CD4-positive, alpha-beta T cell (primary cell): ENCODE measurements at regions not wholly inside any gene's neighbourhood (a gene's known extent, or its start where the extent isn't known, plus 50 kb on each side); places are given as distances from the start of the nearest gene placed in this dataset.

ENCODE experiments used
- ATAC-seq: fragments of 200-7000 bp; cut with Tn5 transposase; one replicate; pipeline ENCODE4 v1.10.0; 2022; ENCODE audit warnings: mild to moderate bottlenecking; ENCODE audit not compliant: poor library complexity
- CTCF ChIA-PET: fragments of 350-600 bp; sonication (Branson Sonifier 250); formaldehyde crosslinking; loops from one replicate; lab custom pipeline; 2021; ENCODE audit warnings: antibody characterized with exemption, inconsistent platforms; lab: Charles Lee
- POLR2A ChIA-PET: fragments of 350-600 bp; sonication (Branson Sonifier 250); formaldehyde crosslinking; loops from one replicate; lab custom pipeline; 2021; ENCODE audit warnings: antibody characterized with exemption, inconsistent platforms; lab: Charles Lee
- DNase-seq, 14 experiments: peaks; one replicate each; pipeline ENCODE4 v3.0.0-alpha.2; 2013 to 2020; ENCODE audit warnings: mixed read lengths in 2 of 14
- H3K27ac ChIP-seq, 2 donors: one replicate each; pipeline versions ENCODE4 v1.5.1 to v1.7.0; 2013; ENCODE audit warnings: low read length in 2 of 2, low read depth in 1 of 2, mild to moderate bottlenecking in 1 of 2
- H3K27me3 ChIP-seq, 2 experiments: 1 replicate in 1 of 2; 2 replicates in 1 of 2; pipeline versions ENCODE4 v1.6.1 to v1.7.0; 2013; ENCODE audit warnings: low read length in 2 of 2, control low read depth in 1 of 2, mild to moderate bottlenecking in 1 of 2, moderate library complexity in 1 of 2; ENCODE audit not compliant: insufficient read depth in 2 of 2, control insufficient read depth in 1 of 2
- H3K36me3 ChIP-seq: one replicate; pipeline ENCODE4 v1.6.1; 2013; ENCODE audit warnings: low read length, control low read depth; ENCODE audit not compliant: insufficient read depth
- H3K4me1 ChIP-seq: one replicate; pipeline ENCODE4 v1.6.1; 2013; ENCODE audit warnings: low read length, control low read depth; ENCODE audit not compliant: insufficient read depth
- H3K4me3 ChIP-seq: one replicate; pipeline ENCODE4 v1.5.1; 2013; ENCODE audit warnings: mild to moderate bottlenecking, low read length, moderate library complexity
- H3K9me3 ChIP-seq, 2 experiments: 1 replicate in 1 of 2; 2 replicates in 1 of 2; pipeline versions ENCODE4 v1.6.1 to v1.7.0; 2013; ENCODE audit warnings: low read length in 2 of 2, mild to moderate bottlenecking in 2 of 2, control low read depth in 1 of 2, moderate library complexity in 1 of 2; ENCODE audit not compliant: control insufficient read depth in 1 of 2, insufficient read depth in 1 of 2
- H3K27ac Mint-ChIP-seq: one replicate; pipeline ENCODE4 v1.8.0; 2020; ENCODE audit warnings: mixed read lengths
- H3K27me3 Mint-ChIP-seq: one replicate; pipeline ENCODE4 v1.8.0; 2021; ENCODE audit warnings: mixed read lengths
- H3K36me3 Mint-ChIP-seq: one replicate; pipeline ENCODE4 v1.8.0; 2021; ENCODE audit warnings: low read depth, mixed read lengths
- H3K4me1 Mint-ChIP-seq: one replicate; pipeline ENCODE4 v1.8.0; 2021; ENCODE audit warnings: low read depth, mixed read lengths
- H3K4me3 Mint-ChIP-seq: one replicate; pipeline ENCODE4 v1.8.0; 2020; ENCODE audit warnings: mild to moderate bottlenecking, mixed read lengths
- H3K9me3 Mint-ChIP-seq: one replicate; pipeline ENCODE4 v1.8.0; 2020; ENCODE audit warnings: mixed read lengths
- intact Hi-C, 2 experiments: fragments of 100-400 bp; cut with DNase I in 1 of 2; cut with micrococcal nuclease in 1 of 2; formaldehyde crosslinking; loops; one replicate each; pipeline versions ENCODE4 v1.15.1 to v1.9.0; 2023 to 2025; cut with DNase I, micrococcal nuclease
- TF ChIP-seq, protein P1 (sequence below): fragments of 200-600 bp; IDR thresholded peaks from one replicate; pipeline ENCODE4 v1.8.0; 2022; ENCODE audit warnings: antibody characterized with exemption, mild to moderate bottlenecking

DNA sequence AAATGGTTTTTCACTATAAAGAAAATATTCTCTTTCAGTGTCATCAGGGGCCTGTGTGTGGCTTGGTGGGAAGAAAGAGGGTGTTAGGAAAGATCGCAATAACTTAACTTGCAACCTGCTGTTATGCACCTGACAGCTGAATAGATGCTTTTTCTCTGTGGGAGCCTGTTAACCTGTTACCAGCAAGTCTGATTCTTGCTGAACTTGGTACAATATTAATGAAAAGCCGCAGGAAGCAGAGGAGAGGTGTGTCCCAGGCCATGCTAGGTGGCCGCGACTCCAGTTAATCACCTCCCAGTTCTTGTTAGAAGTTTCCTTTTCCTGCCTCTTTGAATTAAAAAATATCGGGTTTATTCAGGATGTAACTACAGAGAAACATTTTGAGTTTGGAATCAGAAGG is 494.8 kb upstream of the AGA start:
- no peak overlapping the region for H3K27ac Mint-ChIP-seq
- no peaks in the 10 kb centered on the region for H3K36me3 Mint-ChIP-seq
- H3K27me3 ChIP-seq, result no peaks in the 10 kb centered on the region

DNA sequence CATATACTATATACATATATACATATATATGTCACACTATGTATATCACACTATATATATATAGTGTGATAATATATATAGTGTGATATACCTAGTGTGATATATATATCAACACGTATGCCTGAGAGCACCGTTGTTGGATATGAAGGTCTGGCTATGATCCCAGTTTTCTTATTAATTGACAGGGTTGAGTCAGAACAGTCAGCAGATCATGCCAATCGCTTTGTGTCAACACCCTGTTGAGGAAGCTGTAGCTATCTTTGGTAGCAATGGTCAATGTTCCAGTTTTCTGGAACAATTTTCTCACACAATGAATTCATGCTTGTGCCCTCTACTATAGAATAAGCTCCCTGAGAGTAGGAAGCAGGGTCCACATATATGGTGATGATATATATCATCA is 496.0 kb upstream of the AGA start:
- Histone ChIP-seq H3K27ac (no peak overlapping the region), H3K27me3 (no peaks in the 10 kb centered on the region), H3K4me3 (no peak overlapping the region), H3K4me1 (no peaks in the 10 kb centered on the region), H3K9me3 (no peaks in the 10 kb centered on the region), H3K36me3 (no peaks in the 10 kb centered on the region)
- H3K4me1 Mint-ChIP-seq, result no peaks in the 10 kb centered on the region
- H3K27me3 Mint-ChIP-seq, result no peaks in the 10 kb centered on the region
- H3K9me3 Mint-ChIP-seq, result no peaks in the 10 kb centered on the region
- POLR2A ChIA-PET, result no interaction called here
- CTCF ChIA-PET, result no interaction called here
- TF ChIP-seq, protein P1, sequence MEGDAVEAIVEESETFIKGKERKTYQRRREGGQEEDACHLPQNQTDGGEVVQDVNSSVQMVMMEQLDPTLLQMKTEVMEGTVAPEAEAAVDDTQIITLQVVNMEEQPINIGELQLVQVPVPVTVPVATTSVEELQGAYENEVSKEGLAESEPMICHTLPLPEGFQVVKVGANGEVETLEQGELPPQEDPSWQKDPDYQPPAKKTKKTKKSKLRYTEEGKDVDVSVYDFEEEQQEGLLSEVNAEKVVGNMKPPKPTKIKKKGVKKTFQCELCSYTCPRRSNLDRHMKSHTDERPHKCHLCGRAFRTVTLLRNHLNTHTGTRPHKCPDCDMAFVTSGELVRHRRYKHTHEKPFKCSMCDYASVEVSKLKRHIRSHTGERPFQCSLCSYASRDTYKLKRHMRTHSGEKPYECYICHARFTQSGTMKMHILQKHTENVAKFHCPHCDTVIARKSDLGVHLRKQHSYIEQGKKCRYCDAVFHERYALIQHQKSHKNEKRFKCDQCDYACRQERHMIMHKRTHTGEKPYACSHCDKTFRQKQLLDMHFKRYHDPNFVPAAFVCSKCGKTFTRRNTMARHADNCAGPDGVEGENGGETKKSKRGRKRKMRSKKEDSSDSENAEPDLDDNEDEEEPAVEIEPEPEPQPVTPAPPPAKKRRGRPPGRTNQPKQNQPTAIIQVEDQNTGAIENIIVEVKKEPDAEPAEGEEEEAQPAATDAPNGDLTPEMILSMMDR, result no peak
- no peaks in the 10 kb centered on the region for H3K36me3 Mint-ChIP-seq
- no peak overlapping the region for H3K4me3 Mint-ChIP-seq
- intact Hi-C loops, result no loop called here
- DNase-seq, result no peak
- ATAC-seq, result no peak
- H3K27ac Mint-ChIP-seq, result no peak overlapping the region

More for the DNA sequence above, 494.8 kb upstream of the AGA start:
- H3K9me3 ChIP-seq, result no peaks in the 10 kb centered on the region
- intact Hi-C loops, result no loop called here
- H3K4me3 Mint-ChIP-seq, result no peak overlapping the region
- CTCF ChIA-PET, result no interaction called here
- no peak for ATAC-seq
- no peaks in the 10 kb centered on the region for H3K4me1 ChIP-seq
- no peaks in the 10 kb centered on the region for H3K4me1 Mint-ChIP-seq
- H3K27me3 Mint-ChIP-seq, result no peaks in the 10 kb centered on the region
- no peaks in the 10 kb centered on the region for H3K9me3 Mint-ChIP-seq
- no peaks in the 10 kb centered on the region for H3K36me3 ChIP-seq
- POLR2A ChIA-PET, result no interaction called here
- no peak overlapping the region for H3K27ac ChIP-seq
- DNase-seq, result no peak
- TF ChIP-seq, protein P1, result no peak
- H3K4me3 ChIP-seq, result no peak overlapping the region

DNA sequence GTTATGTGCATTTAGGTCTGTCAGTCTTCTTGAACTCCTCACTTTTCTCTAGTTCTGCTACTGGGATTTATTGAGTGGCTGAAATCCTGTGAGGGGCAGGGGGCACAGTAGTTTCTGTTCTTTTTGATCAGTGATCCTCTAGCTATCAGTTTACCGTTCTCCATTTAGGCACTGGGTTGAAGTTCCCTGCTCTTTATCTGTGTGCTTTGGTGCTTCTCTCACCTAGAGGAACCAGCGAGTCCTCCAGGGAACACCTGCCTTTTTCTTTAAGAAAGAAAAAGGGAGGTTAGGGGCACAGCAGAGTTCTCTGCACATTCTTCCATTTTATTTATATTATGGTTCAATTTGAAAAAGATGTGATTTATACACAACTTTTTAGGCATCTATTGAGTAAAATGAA is 503.0 kb upstream of the AGA start:
- no peaks in the 10 kb centered on the region for H3K36me3 ChIP-seq
- TF ChIP-seq, protein P1, result no peak
- Mint-ChIP-seq H3K4me1 (no peaks in the 10 kb centered on the region), H3K4me3 (no peak overlapping the region), H3K27me3 (no peaks in the 10 kb centered on the region), H3K9me3 (no peaks in the 10 kb centered on the region), H3K36me3 (no peaks in the 10 kb centered on the region), H3K27ac (no peak overlapping the region)
- intact Hi-C loops, result no loop called here
- no peak for ATAC-seq
- POLR2A ChIA-PET, result no interaction called here
- no peaks in the 10 kb centered on the region for H3K9me3 ChIP-seq
- no peaks in the 10 kb centered on the region for H3K27me3 ChIP-seq
- H3K27ac ChIP-seq, result no peak overlapping the region
- H3K4me1 ChIP-seq, result no peaks in the 10 kb centered on the region
- no peak for DNase-seq
- no peak overlapping the region for H3K4me3 ChIP-seq
- CTCF ChIA-PET, result interaction anchor here (0.7 kb wide), 1 partner anchor 26 kb away, joined by 3 read pairs; no protein-coding TSS in a partner anchor
